B cell (primary cell): ENCODE measurements at regions not wholly inside any gene's neighbourhood (a gene's known extent, or its start where the extent isn't known, plus 50 kb on each side); places are given as distances from the start of the nearest gene placed in this dataset.

ENCODE experiments used
- CTCF ChIP-seq: fragments of 200-600 bp; IDR thresholded peaks from one replicate; pipeline ENCODE4 v1.8.0; 2022; ENCODE audit warnings: antibody characterized with exemption, mild to moderate bottlenecking
- EZH2 ChIP-seq: IDR thresholded peaks from 2 replicates; pipeline ENCODE4 v1.6.1; 2012; ENCODE audit warnings: borderline replicate concordance, low read depth, mild to moderate bottlenecking, moderate library complexity, low read length; ENCODE audit not compliant: insufficient read depth, poor library complexity, severe bottlenecking

DNA sequence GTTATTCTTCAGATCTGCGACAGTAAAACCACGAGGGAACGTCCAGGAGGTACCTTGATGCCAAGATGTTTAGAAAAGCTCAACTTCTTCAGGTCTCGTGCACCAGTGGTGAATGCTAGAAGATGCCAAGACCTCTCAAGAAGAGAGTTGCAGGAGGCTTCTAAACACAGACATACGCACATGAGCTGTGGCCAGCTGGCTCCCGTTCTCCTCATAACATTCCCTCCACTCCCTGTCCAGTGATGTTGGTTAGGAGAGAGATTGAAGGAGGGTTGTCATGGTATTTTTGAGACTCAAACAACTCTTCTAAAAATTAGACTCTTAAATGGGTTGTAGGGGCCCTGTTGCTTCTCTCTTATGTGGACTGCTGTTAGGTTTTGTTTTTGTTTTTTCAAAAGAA lies 184.3 kb downstream of the QDPR start:
- no peak for TF ChIP-seq CTCF
- TF ChIP-seq EZH2: no peak
